ENCODE measurements at regions not wholly inside any gene's neighbourhood (a gene's known extent, or its start where the extent isn't known, plus 50 kb on each side); places are given as distances from the start of the nearest gene placed in this dataset.

DNA sequence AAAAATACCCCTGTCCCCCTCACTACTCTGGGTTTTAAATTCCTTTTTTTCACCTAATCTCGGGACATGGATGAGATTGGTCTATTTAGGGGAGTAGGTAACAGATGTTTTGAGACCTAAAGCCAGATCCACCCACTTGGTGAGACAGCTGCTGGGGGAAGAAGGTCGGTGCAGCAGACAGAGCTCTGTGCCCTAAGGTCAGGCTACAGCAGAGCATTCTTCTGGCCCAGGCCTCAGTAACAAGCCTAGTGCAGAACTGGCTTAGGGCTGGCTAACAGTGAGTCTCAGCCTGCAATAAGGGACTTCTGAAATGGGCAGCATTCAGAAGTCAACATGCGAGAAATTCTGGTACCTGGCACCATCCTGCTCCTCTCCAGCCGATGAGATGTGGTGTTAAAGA, 444.9 kb upstream of the KIRREL3 start:
- Histone ChIP-seq H3K36me3 (ENCODE audit: control insufficient read depth, low read length) (no peaks in the 10 kb centered on the region), H3K4me1 (ENCODE audit: control insufficient read depth, low read length) (no peaks in the 10 kb centered on the region), H3K27me3 (ENCODE audit: control insufficient read depth, low read length) (no peaks in the 10 kb centered on the region), H3K4me3 (ENCODE audit: low read length) (no peak overlapping the region), H3K9me2 (replicated peaks; ENCODE audit: control insufficient read depth, low read length) (no peaks in the 10 kb centered on the region), H3K79me2 (ENCODE audit: control insufficient read depth, low read length) (no peaks in the 10 kb centered on the region), H4K20me1 (ENCODE audit: control insufficient read depth, insufficient read depth, low read depth, low read length) (no peaks in the 10 kb centered on the region), H3K27ac (ENCODE audit: low read depth, low read length) (no peak overlapping the region), H3F3A (ENCODE audit: control insufficient read depth, insufficient read depth) (no peaks in the 10 kb centered on the region), H3K4me2 (ENCODE audit: low read length) (no peak overlapping the region), H3K9me3 (ENCODE audit: control insufficient read depth, insufficient read depth, low read length) (no peaks in the 10 kb centered on the region)
- no peak for TF ChIP-seq EZH2phosphoT487 (IDR thresholded peaks at IDR 0.05; ENCODE audit: borderline replicate concordance, low read length)
- TF ChIP-seq, protein P1, sequence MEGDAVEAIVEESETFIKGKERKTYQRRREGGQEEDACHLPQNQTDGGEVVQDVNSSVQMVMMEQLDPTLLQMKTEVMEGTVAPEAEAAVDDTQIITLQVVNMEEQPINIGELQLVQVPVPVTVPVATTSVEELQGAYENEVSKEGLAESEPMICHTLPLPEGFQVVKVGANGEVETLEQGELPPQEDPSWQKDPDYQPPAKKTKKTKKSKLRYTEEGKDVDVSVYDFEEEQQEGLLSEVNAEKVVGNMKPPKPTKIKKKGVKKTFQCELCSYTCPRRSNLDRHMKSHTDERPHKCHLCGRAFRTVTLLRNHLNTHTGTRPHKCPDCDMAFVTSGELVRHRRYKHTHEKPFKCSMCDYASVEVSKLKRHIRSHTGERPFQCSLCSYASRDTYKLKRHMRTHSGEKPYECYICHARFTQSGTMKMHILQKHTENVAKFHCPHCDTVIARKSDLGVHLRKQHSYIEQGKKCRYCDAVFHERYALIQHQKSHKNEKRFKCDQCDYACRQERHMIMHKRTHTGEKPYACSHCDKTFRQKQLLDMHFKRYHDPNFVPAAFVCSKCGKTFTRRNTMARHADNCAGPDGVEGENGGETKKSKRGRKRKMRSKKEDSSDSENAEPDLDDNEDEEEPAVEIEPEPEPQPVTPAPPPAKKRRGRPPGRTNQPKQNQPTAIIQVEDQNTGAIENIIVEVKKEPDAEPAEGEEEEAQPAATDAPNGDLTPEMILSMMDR (IDR thresholded peaks at IDR 0.05; ENCODE audit: low read depth, low read length, poor library complexity, severe bottlenecking): no peak

DNA sequence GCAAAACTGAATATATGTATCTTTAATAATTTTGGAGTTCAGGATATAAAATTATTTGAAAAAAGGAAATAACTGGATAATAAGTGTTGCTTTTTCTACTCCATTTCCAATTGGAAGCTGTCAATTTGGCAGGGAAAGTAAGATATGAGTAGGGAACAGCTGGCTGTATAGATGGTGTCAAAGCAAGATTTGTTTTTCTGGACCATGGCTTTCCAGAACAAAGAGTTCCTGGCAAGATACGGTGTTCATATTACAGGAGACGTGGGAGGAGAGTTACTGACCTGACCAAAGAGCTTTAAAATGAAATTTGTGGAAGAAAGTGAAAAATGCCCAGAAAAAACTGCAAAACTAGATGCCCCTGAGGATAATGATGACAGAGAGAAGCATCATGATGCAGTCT, 442.7 kb upstream of the KIRREL3 start:
- Histone ChIP-seq H3K27ac (ENCODE audit: low read depth, low read length) (no peak overlapping the region), H3K4me2 (ENCODE audit: low read length) (no peak overlapping the region), H3F3A (ENCODE audit: control insufficient read depth, insufficient read depth) (no peaks in the 10 kb centered on the region), H3K9me2 (replicated peaks; ENCODE audit: control insufficient read depth, low read length) (no peaks in the 10 kb centered on the region), H3K4me3 (ENCODE audit: low read length) (no peak overlapping the region), H3K9me3 (ENCODE audit: control insufficient read depth, insufficient read depth, low read length) (no peaks in the 10 kb centered on the region), H3K79me2 (ENCODE audit: control insufficient read depth, low read length) (no peaks in the 10 kb centered on the region), H3K27me3 (ENCODE audit: control insufficient read depth, low read length) (no peaks in the 10 kb centered on the region), H4K20me1 (ENCODE audit: control insufficient read depth, insufficient read depth, low read depth, low read length) (no peaks in the 10 kb centered on the region), H3K4me1 (ENCODE audit: control insufficient read depth, low read length) (no peaks in the 10 kb centered on the region), H3K36me3 (ENCODE audit: control insufficient read depth, low read length) (no peaks in the 10 kb centered on the region)
- TF ChIP-seq EZH2phosphoT487 (IDR thresholded peaks at IDR 0.05; ENCODE audit: borderline replicate concordance, low read length): no peak
- TF ChIP-seq, protein P1 (IDR thresholded peaks at IDR 0.05; ENCODE audit: low read depth, low read length, poor library complexity, severe bottlenecking): no peak

DNA sequence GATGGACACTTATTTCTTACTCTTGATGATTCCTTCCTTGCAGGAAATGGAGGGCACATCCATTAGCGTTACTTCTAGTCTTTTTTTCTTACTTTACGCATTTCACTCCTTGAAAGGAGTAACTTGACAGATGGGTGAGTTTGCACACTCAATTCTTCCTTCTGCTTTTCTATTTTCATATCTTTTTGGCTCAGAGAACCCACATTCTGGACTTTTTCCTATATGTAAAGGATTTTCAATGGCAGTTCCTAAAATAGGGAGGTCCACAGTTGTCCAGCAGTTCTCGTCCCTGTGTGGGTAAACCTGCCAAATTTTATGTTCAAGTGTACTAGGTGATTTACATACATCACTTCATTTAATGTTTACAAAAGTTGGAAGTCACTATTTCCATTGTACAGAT, 440.0 kb upstream of the KIRREL3 start:
- Histone ChIP-seq H3K27ac (ENCODE audit: low read depth, low read length) (no peak overlapping the region), H3K79me2 (ENCODE audit: control insufficient read depth, low read length) (no peaks in the 10 kb centered on the region), H4K20me1 (ENCODE audit: control insufficient read depth, insufficient read depth, low read depth, low read length) (no peaks in the 10 kb centered on the region), H3K4me1 (ENCODE audit: control insufficient read depth, low read length) (no peaks in the 10 kb centered on the region), H3K4me2 (ENCODE audit: low read length) (no peak overlapping the region), H3K4me3 (ENCODE audit: low read length) (no peak overlapping the region), H3F3A (ENCODE audit: control insufficient read depth, insufficient read depth) (no peaks in the 10 kb centered on the region), H3K9me3 (ENCODE audit: control insufficient read depth, insufficient read depth, low read length) (no peaks in the 10 kb centered on the region), H3K27me3 (ENCODE audit: control insufficient read depth, low read length) (no peaks in the 10 kb centered on the region), H3K9me2 (replicated peaks; ENCODE audit: control insufficient read depth, low read length) (no peaks in the 10 kb centered on the region), H3K36me3 (ENCODE audit: control insufficient read depth, low read length) (no peaks in the 10 kb centered on the region)
- TF ChIP-seq, protein P1 (IDR thresholded peaks at IDR 0.05; ENCODE audit: low read depth, low read length, poor library complexity, severe bottlenecking): no peak
- TF ChIP-seq EZH2phosphoT487 (IDR thresholded peaks at IDR 0.05; ENCODE audit: borderline replicate concordance, low read length): no peak

DNA sequence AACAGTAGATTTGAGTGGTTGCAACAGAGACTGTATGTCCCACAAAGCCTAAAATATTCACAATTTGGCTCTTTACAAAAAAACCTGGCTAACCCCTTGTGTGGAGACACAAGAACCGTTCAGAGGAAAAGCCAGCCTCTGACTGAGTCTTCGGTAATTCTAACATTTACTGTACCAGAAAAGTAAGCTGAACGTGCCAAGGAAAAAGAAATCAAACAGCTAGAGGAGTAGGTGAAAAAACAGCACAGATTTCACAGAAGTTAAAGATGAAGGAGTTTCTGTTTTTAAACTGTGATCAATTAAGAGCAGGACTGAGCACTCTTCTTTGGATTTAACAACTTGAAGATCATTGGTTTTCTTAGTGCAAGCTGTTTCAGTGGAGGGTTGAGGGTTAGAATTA, 424.7 kb upstream of the KIRREL3 start:
- no peaks in the 10 kb centered on the region for H3K79me2 ChIP-seq (ENCODE audit: control insufficient read depth, low read length)
- H3K27me3 ChIP-seq (ENCODE audit: control insufficient read depth, low read length): no peaks in the 10 kb centered on the region
- no peak overlapping the region for H3K4me3 ChIP-seq (ENCODE audit: low read length)
- H3K36me3 ChIP-seq (ENCODE audit: control insufficient read depth, low read length): no peaks in the 10 kb centered on the region
- no peaks in the 10 kb centered on the region for H3K4me1 ChIP-seq (ENCODE audit: control insufficient read depth, low read length)
- no peak overlapping the region for H3K27ac ChIP-seq (ENCODE audit: low read depth, low read length)
- TF ChIP-seq EZH2phosphoT487 (IDR thresholded peaks at IDR 0.05; ENCODE audit: borderline replicate concordance, low read length): no peak
- TF ChIP-seq, protein P1 (IDR thresholded peaks at IDR 0.05; ENCODE audit: low read depth, low read length, poor library complexity, severe bottlenecking): no peak
- no peaks in the 10 kb centered on the region for H3K9me2 ChIP-seq (replicated peaks; ENCODE audit: control insufficient read depth, low read length)
- H3K4me2 ChIP-seq (ENCODE audit: low read length): no peak overlapping the region
- no peaks in the 10 kb centered on the region for H3F3A ChIP-seq (ENCODE audit: control insufficient read depth, insufficient read depth)
- H4K20me1 ChIP-seq (ENCODE audit: control insufficient read depth, insufficient read depth, low read depth, low read length): no peaks in the 10 kb centered on the region
- H3K9me3 ChIP-seq (ENCODE audit: control insufficient read depth, insufficient read depth, low read length): no peaks in the 10 kb centered on the region

Data from DOHH2 (cell line).